Endothelial cell of umbilical vein (primary cell): ENCODE measurements at regions not wholly inside any gene's neighbourhood (a gene's known extent, or its start where the extent isn't known, plus 50 kb on each side); places are given as distances from the start of the nearest gene placed in this dataset.

Source experiments
- BruUV-seq: library from RNA; stranded (reverse); fragments of 400-500 nt; replicated peaks from 2 replicates; lab custom pipeline; 2021; lab: Mats Ljungman, UMichigan
- CTCF ChIA-PET: fragments of 300-600, 350-600 bp; sonication (Branson Sonifier 250); formaldehyde crosslinking; loops from one replicate; lab custom pipeline; 2021; ENCODE audit warnings: antibody characterized with exemption, inconsistent platforms; lab: Charles Lee
- POLR2A ChIA-PET: fragments of 300-600, 350-600 bp; sonication (Branson Sonifier 250); formaldehyde crosslinking; loops from one replicate; lab custom pipeline; 2021; ENCODE audit warnings: antibody characterized with exemption, inconsistent platforms; lab: Charles Lee
- DNase-seq: peaks from one replicate; pipeline ENCODE4 v3.0.0-alpha.2; 2011; ENCODE audit warnings: low read depth, low spot score
- FAIRE-seq: peaks from 2 replicates; lab custom pipeline; 2011; peaks lifted over from hg19 to GRCh38; lab: Jason Lieb, UNC
- H2AFZ ChIP-seq: 2 replicates; pipeline ENCODE4 v1.6.0; 2012; ENCODE audit warnings: low read depth, low read length, control low read depth, inconsistent platforms
- H3K27ac ChIP-seq: 2 replicates; pipeline ENCODE4 v1.5.1; 2011; ENCODE audit warnings: low read depth, mild to moderate bottlenecking, control low read depth, low read length, moderate library complexity; ENCODE audit not compliant: insufficient read depth
- H3K27me3 ChIP-seq, 2 experiments: 2 replicates each; pipeline versions ENCODE4 v1.6.0 to v1.6.1; 2011; ENCODE audit warnings: low read length in 2 of 2, mixed read lengths in 1 of 2; ENCODE audit not compliant: control insufficient read depth in 2 of 2, insufficient read depth in 2 of 2
- H3K36me3 ChIP-seq, 2 experiments: 2 replicates in 1 of 2; 3 replicates in 1 of 2; pipeline ENCODE4 v1.5.1; 2011; ENCODE audit warnings: low read length in 2 of 2, mild to moderate bottlenecking in 1 of 2, moderate library complexity in 1 of 2; ENCODE audit not compliant: control insufficient read depth in 2 of 2, insufficient read depth in 2 of 2; ENCODE audit errors: extremely low read depth in 1 of 2
- H3K4me1 ChIP-seq: 3 replicates; pipeline ENCODE4 v1.5.1; 2011; ENCODE audit warnings: mild to moderate bottlenecking, low read length; ENCODE audit not compliant: control insufficient read depth, insufficient read depth; ENCODE audit errors: extremely low read depth
- H3K4me2 ChIP-seq: 2 replicates; pipeline ENCODE4 v1.6.1; 2011; ENCODE audit warnings: low read length, control low read depth, mixed read lengths; ENCODE audit not compliant: insufficient read depth
- H3K4me3 ChIP-seq, 3 experiments: fragments of 200-600 bp in 1 of 3; sonication (generic), shearing (Covaris generic) in 1 of 3; replicated peaks in 1 of 3; 2 replicates each; pipeline ENCODE4 v1.5.1; 2011 to 2016; ENCODE audit warnings: control low read depth in 3 of 3, low read length in 3 of 3, mild to moderate bottlenecking in 2 of 3, inconsistent platforms in 1 of 3, low read depth in 1 of 3, moderate library complexity in 1 of 3; ENCODE audit not compliant: insufficient read depth in 1 of 3
- H3K79me2 ChIP-seq: 2 replicates; pipeline ENCODE4 v1.6.0; 2012; ENCODE audit warnings: low read length, inconsistent platforms; ENCODE audit not compliant: control insufficient read depth, insufficient read depth
- H3K9ac ChIP-seq: replicated peaks from 2 replicates; pipeline ENCODE3; 2011; ENCODE audit warnings: low read length, control low read depth; ENCODE audit not compliant: insufficient read depth; ENCODE audit errors: extremely low read depth
- H3K9me1 ChIP-seq: replicated peaks from 3 replicates; pipeline ENCODE4 v1.6.0; 2011; ENCODE audit warnings: mild to moderate bottlenecking, low read length; ENCODE audit not compliant: control insufficient read depth, insufficient read depth; ENCODE audit errors: extremely low read depth
- H3K9me3 ChIP-seq: replicated peaks from 2 replicates; pipeline ENCODE4 v1.5.1; 2012; ENCODE audit warnings: low read length, inconsistent platforms; ENCODE audit not compliant: control insufficient read depth, insufficient read depth
- H4K20me1 ChIP-seq: replicated peaks from 2 replicates; pipeline ENCODE3; 2011; ENCODE audit warnings: mild to moderate bottlenecking, low read length; ENCODE audit not compliant: control insufficient read depth, insufficient read depth; ENCODE audit errors: extremely low read depth
- CTCF ChIP-seq, 2 donors: IDR thresholded peaks; 1 replicate in 1 of 2; 2 replicates in 1 of 2; pipeline ENCODE4 v1.5.1; 2011; ENCODE audit warnings: low read length in 2 of 2, mild to moderate bottlenecking in 2 of 2, moderate library complexity in 2 of 2, control low read depth in 1 of 2, inconsistent platforms in 1 of 2, low read depth in 1 of 2; ENCODE audit not compliant: insufficient read depth in 1 of 2; ENCODE audit errors: extremely low read depth in 1 of 2
- EZH2 ChIP-seq: IDR thresholded peaks from 2 replicates; pipeline ENCODE4 v1.6.1; 2012; ENCODE audit warnings: borderline replicate concordance, low read depth, mild to moderate bottlenecking, moderate library complexity, low read length, inconsistent platforms; ENCODE audit not compliant: severe bottlenecking
- FOS ChIP-seq: IDR thresholded peaks from 2 replicates; pipeline ENCODE4 v1.6.1; 2011; ENCODE audit warnings: mild to moderate bottlenecking, low read length, moderate library complexity, borderline replicate concordance; ENCODE audit not compliant: insufficient read depth
- JUN ChIP-seq: IDR thresholded peaks from 2 replicates; pipeline ENCODE4 v1.6.1; 2011; ENCODE audit warnings: borderline replicate concordance, low read depth; ENCODE audit not compliant: insufficient read length, insufficient read depth
- MYC ChIP-seq: IDR thresholded peaks from one replicate; pipeline ENCODE4 v1.6.1; 2011; ENCODE audit warnings: mild to moderate bottlenecking, low read depth, low read length
- POLR2A ChIP-seq: IDR thresholded peaks from 2 replicates; pipeline ENCODE4 v1.6.1; 2012; ENCODE audit warnings: low read depth, mild to moderate bottlenecking, control low read depth, low read length
- dilution Hi-C: fragments of 300-500 bp; cut with MboI; formaldehyde crosslinking; loops from one replicate; pipeline ENCODE4 v1.15.0; 2019; ENCODE audit warnings: low sequenced_read_pairs; ENCODE audit not compliant: extremely low pct_ligation_motif_present
- intact Hi-C: fragments of 100-400 bp; cut with micrococcal nuclease; formaldehyde crosslinking; loops from one replicate; pipeline ENCODE4 v1.10.0; 2022

GRCh38 chr10:60541451-60541850 is 151.8 kb upstream of the ANK3 start:
- H3K9me1 ChIP-seq = no peaks in the 10 kb centered on the region
- TF ChIP-seq EZH2 (no peak), FOS (no peak), POLR2A (no peak), CTCF (IDR thresholded peaks at IDR 0.05; ENCODE audit: extremely low read depth in 1 of 2, insufficient read depth in 1 of 2, low read depth in 1 of 2, low read length in 2 of 2) (no peak)
- ChIA-PET POLR2A (no interaction called here), CTCF (no interaction called here)
- H3K79me2 ChIP-seq = no peaks in the 10 kb centered on the region
- no peak for FAIRE-seq
- peaks cover 3 to 5% of the 10 kb centered on the region in 2 experiments for H3K27me3 ChIP-seq
- no peak overlapping the region for H2AFZ ChIP-seq
- DNase-seq = no peak
- no peaks in the 10 kb centered on the region for H3K4me1 ChIP-seq
- no TSS peak for BruUV-seq
- no peak overlapping the region for H3K4me3 ChIP-seq
- H4K20me1 ChIP-seq = no peaks in the 10 kb centered on the region
- H3K27ac ChIP-seq = no peak overlapping the region
- dilution Hi-C loops = no loop called here
- H3K9ac ChIP-seq = no peak overlapping the region
- H3K36me3 ChIP-seq = no peaks in the 10 kb centered on the region
- H3K9me3 ChIP-seq = no peaks in the 10 kb centered on the region
- H3K4me2 ChIP-seq = no peak overlapping the region
- intact Hi-C loops = no loop called here

- no peaks in the 10 kb centered on the region for H3K4me1 ChIP-seq
- intact Hi-C loops = no loop called here
- no peak overlapping the region for H2AFZ ChIP-seq
- H3K4me3 ChIP-seq = no peak overlapping the region
- no peaks in the 10 kb centered on the region for H3K9me1 ChIP-seq
- no TSS peak for BruUV-seq
- H3K79me2 ChIP-seq = no peaks in the 10 kb centered on the region
- H3K9me3 ChIP-seq = no peaks in the 10 kb centered on the region
- no peak overlapping the region for H3K9ac ChIP-seq
- FAIRE-seq (no peak), DNase-seq (no peak)
- no peak overlapping the region for H3K27ac ChIP-seq
- H3K36me3 ChIP-seq = no peaks in the 10 kb centered on the region
- peaks cover 3 to 7% of the 10 kb centered on the region in 2 experiments for H3K27me3 ChIP-seq
- dilution Hi-C loops = no loop called here
- H4K20me1 ChIP-seq = no peaks in the 10 kb centered on the region
- H3K4me2 ChIP-seq = no peak overlapping the region
- ChIA-PET CTCF (no interaction called here), POLR2A (no interaction called here)
- TF ChIP-seq POLR2A (no peak), FOS (peak; percentile 22), MYC (no peak), JUN (peak; percentile 49)
Measured at GRCh38 chr10:60537697-60538096, 148.0 kb upstream of the ANK3 start.
